Progenitor cell of endocrine pancreas (in vitro differentiated cells): ENCODE measurements at regions not wholly inside any gene's neighbourhood (a gene's known extent, or its start where the extent isn't known, plus 50 kb on each side); places are given as distances from the start of the nearest gene placed in this dataset.

Source experiments
- DNase-seq: peaks from one replicate; pipeline ENCODE4 v3.0.0; 2021; ENCODE audit warnings: low spot score; ENCODE audit not compliant: unreplicated experiment
- H3K27ac Mint-ChIP-seq: 2 replicates; pipeline ENCODE4 v1.8.0; 2021; ENCODE audit warnings: mild to moderate bottlenecking, moderate library complexity, mixed read lengths
- H3K27me3 Mint-ChIP-seq: 2 replicates; pipeline ENCODE4 v1.8.0; 2021; ENCODE audit warnings: mixed read lengths
- H3K36me3 Mint-ChIP-seq: 2 replicates; pipeline ENCODE4 v1.8.0; 2022; ENCODE audit warnings: mixed read lengths; ENCODE audit not compliant: insufficient read depth
- H3K4me1 Mint-ChIP-seq: 2 replicates; pipeline ENCODE4 v1.8.0; 2021; ENCODE audit warnings: low read depth, mixed read lengths
- H3K4me3 Mint-ChIP-seq: 2 replicates; pipeline ENCODE4 v1.8.0; 2021; ENCODE audit warnings: low read depth, mild to moderate bottlenecking, moderate library complexity, mixed read lengths
- H3K9me3 Mint-ChIP-seq: 2 replicates; pipeline ENCODE4 v1.8.0; 2021; ENCODE audit warnings: low read depth, mixed read lengths
- CTCF ChIP-seq: fragments of 200-600 bp; sonication (generic); IDR thresholded peaks from one replicate; pipeline ENCODE4 v1.5.0; 2021; ENCODE audit warnings: antibody characterized with exemption, mild to moderate bottlenecking; ENCODE audit not compliant: unreplicated experiment

DNA sequence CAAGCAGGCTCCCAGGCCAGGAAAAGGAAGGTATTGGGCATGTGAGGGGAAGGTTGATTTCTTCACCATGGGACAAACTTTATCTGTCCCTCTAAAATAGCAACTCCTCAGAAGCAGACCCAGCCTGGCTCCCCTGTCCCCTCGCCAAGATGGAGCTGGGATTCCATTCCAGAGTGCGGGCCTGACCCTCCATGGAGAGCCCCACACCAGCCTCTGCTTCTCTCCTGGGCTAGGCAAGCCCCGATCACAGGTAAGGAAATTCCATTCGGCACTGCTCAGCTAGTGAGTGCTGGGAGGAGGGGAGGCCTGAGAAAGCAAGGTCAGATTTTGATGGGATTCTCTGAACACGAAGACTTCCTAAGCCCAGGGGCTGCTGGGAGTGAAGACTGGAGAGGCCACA lies 98.4 kb downstream of the EFNB1 start:
- H3K27ac Mint-ChIP-seq: no peak overlapping the region
- DNase-seq: no peak
- H3K4me3 Mint-ChIP-seq: no peak overlapping the region
- no peak for TF ChIP-seq CTCF
- peaks cover 7% of the 10 kb centered on the region for H3K9me3 Mint-ChIP-seq
- H3K36me3 Mint-ChIP-seq: no peaks in the 10 kb centered on the region
- H3K27me3 Mint-ChIP-seq: no peaks in the 10 kb centered on the region
- H3K4me1 Mint-ChIP-seq: peaks cover 5% of the 10 kb centered on the region

DNA sequence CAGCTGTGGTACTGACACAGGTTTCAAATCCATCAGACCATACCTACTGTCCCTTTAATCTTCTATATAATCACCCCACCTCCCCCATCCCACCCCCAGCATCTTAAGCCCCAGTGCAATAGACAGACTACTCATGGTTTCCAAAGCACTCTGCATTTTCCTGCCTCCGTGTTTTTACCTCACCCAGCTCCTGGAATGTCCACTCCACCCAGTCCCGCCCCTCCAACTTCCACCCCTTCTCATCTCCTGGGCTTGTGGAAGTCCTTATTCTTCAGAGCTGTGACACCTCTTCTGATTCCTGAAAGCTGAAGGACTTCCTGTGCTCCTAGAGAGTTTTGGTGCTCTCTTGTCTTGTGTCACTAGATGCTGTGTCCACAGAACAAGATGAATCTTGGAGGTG lies 94.3 kb downstream of the EFNB1 start:
- peaks cover 9% of the 10 kb centered on the region for H3K9me3 Mint-ChIP-seq
- no peaks in the 10 kb centered on the region for H3K4me1 Mint-ChIP-seq
- no peak overlapping the region for H3K4me3 Mint-ChIP-seq
- H3K36me3 Mint-ChIP-seq: no peaks in the 10 kb centered on the region
- no peak for TF ChIP-seq CTCF
- H3K27ac Mint-ChIP-seq: no peak overlapping the region
- no peaks in the 10 kb centered on the region for H3K27me3 Mint-ChIP-seq
- no peak for DNase-seq

GRCh38 chrX:68922013-68922412 lies 93.2 kb downstream of the EFNB1 start:
- Mint-ChIP-seq H3K27ac (no peak overlapping the region), H3K4me1 (no peaks in the 10 kb centered on the region), H3K36me3 (no peaks in the 10 kb centered on the region), H3K9me3 (peaks cover 10% of the 10 kb centered on the region), H3K27me3 (no peaks in the 10 kb centered on the region), H3K4me3 (no peak overlapping the region)
- no peak for DNase-seq
- TF ChIP-seq CTCF: no peak

- H3K27me3 Mint-ChIP-seq: no peaks in the 10 kb centered on the region
- no peak for TF ChIP-seq CTCF
Measured at GRCh38 chrX:68920561-68920960, 91.7 kb downstream of the EFNB1 start.

DNA sequence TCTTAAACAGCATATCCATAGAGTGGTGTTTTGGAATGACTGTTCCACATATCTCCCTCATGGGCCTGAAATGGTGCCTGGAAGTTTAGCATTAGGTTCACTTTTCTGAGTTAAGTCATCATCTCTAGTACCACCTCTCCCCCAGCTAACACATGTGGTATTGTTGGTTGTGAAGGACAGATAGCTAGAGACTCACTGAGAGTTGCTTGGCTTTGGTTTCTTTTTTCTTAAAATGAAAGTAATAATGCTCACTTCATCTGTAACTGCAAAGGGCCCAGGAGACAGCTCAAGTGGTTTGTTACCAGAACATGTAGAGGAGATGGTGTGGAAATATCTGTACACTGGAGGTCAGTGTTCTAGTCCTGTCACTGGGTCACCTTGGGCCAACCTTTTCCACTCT lies 90.9 kb downstream of the EFNB1 start:
- no peak for DNase-seq
- H3K27me3 Mint-ChIP-seq: no peaks in the 10 kb centered on the region
- no peak for TF ChIP-seq CTCF
- H3K4me3 Mint-ChIP-seq: no peak overlapping the region
- no peaks in the 10 kb centered on the region for H3K4me1 Mint-ChIP-seq
- H3K9me3 Mint-ChIP-seq: peaks cover 13% of the 10 kb centered on the region
- no peaks in the 10 kb centered on the region for H3K36me3 Mint-ChIP-seq
- H3K27ac Mint-ChIP-seq: no peak overlapping the region

More at GRCh38 chrX:68920561-68920960, 91.7 kb downstream of the EFNB1 start:
- Mint-ChIP-seq H3K9me3 (peaks cover 13% of the 10 kb centered on the region), H3K4me1 (no peaks in the 10 kb centered on the region), H3K4me3 (no peak overlapping the region), H3K27ac (no peak overlapping the region), H3K36me3 (no peaks in the 10 kb centered on the region)
- DNase-seq: no peak
